HL-60 (cell line): ENCODE measurements at regions not wholly inside any gene's neighbourhood (a gene's known extent, or its start where the extent isn't known, plus 50 kb on each side); places are given as distances from the start of the nearest gene placed in this dataset.

Source experiments
- DNase-seq, 2 experiments: peaks; one replicate each; pipeline ENCODE4 v3.0.0-alpha.2; 2010 to 2020; ENCODE audit warnings: low read depth in 1 of 2, low spot score in 1 of 2
- H3K27ac ChIP-seq: fragments of 250-450 bp; sonication (Bioruptor Pico); replicated peaks from 2 replicates; pipeline ENCODE4 v1.5.1; 2020; ENCODE audit warnings: mild to moderate bottlenecking, moderate library complexity
- H3K27me3 ChIP-seq: fragments of 250-450 bp; sonication (Bioruptor Pico); 2 replicates; pipeline ENCODE4 v1.5.1; 2021; ENCODE audit warnings: mild to moderate bottlenecking, moderate library complexity; ENCODE audit not compliant: insufficient read depth, poor library complexity, severe bottlenecking
- H3K4me3 ChIP-seq: replicated peaks from 2 replicates; pipeline ENCODE4 v1.5.1; 2011; ENCODE audit warnings: mild to moderate bottlenecking, control low read depth, low read length; ENCODE audit not compliant: insufficient read depth
- GABPA ChIP-seq: IDR thresholded peaks from 2 replicates; pipeline ENCODE4 v1.6.1; 2012; ENCODE audit warnings: low read depth
- POLR2AphosphoS5 ChIP-seq: IDR thresholded peaks from 2 replicates; pipeline ENCODE4 v1.6.1; 2012; ENCODE audit warnings: low read depth
- SPI1 ChIP-seq: IDR thresholded peaks from 2 replicates; pipeline ENCODE4 v1.6.1; 2012; ENCODE audit warnings: low read depth, mild to moderate bottlenecking, borderline replicate concordance
- TF ChIP-seq, protein P1 (sequence below): IDR thresholded peaks from one replicate; pipeline ENCODE4 v1.5.1; 2011; ENCODE audit warnings: low read length, control low read depth, inconsistent platforms; ENCODE audit not compliant: insufficient read depth
- TF ChIP-seq, protein P2 (sequence below): IDR thresholded peaks from 2 replicates; pipeline ENCODE4 v1.6.1; 2012; ENCODE audit warnings: low read depth; ENCODE audit not compliant: insufficient replicate concordance

DNA sequence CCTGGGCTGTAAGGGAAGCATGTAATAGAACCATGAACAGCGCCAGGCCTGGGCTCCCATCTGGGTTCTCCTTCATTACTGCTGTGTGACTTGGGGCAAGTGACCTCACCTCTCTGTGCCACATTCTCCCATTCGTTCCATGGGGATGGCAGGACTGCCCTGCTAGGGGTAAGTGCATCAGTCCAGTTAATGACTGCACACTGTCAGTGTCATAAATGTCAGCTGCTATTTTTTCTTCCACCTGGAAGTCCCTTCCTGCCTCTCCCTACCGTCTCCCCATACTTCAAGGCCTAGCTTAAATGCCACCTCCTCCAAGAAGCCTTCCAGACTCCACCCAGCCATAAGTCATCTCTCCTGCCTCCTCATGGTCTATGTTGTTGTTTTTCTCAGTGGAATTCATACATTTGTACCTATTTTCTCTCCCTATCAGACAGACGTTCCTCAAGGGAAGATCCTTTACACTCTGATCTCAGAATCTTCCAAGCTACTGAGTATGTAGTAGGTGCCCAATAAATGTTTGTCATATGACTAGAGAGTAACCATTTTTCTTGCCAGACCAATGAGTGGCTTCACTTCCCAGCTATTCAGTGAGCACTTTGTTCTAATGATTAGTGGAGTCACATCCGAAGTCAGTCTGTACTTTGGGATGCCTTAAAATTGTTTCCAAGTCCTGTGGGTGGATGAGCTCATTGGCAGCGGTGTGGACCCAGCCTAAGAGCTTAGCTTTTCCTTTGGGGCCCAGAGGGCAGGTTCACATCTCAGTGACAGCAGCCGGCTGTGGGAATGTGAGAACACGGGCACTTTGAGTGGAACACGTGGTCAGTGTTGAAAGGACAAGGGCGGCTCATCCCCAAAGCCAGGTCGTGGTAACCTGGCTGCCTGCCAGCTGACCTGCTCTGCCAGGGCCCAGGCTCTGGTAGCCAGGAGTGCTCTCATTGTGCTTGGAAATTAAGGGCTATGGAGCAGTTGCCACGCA is 147.5 kb upstream of the GSE1 start:
- no peaks in the 10 kb centered on the region for H3K27me3 ChIP-seq
- no peak for DNase-seq
- H3K4me3 ChIP-seq: no peak overlapping the region
- TF ChIP-seq POLR2AphosphoS5 (no peak), GABPA (no peak), SPI1 (no peak)
- TF ChIP-seq, protein P1, sequence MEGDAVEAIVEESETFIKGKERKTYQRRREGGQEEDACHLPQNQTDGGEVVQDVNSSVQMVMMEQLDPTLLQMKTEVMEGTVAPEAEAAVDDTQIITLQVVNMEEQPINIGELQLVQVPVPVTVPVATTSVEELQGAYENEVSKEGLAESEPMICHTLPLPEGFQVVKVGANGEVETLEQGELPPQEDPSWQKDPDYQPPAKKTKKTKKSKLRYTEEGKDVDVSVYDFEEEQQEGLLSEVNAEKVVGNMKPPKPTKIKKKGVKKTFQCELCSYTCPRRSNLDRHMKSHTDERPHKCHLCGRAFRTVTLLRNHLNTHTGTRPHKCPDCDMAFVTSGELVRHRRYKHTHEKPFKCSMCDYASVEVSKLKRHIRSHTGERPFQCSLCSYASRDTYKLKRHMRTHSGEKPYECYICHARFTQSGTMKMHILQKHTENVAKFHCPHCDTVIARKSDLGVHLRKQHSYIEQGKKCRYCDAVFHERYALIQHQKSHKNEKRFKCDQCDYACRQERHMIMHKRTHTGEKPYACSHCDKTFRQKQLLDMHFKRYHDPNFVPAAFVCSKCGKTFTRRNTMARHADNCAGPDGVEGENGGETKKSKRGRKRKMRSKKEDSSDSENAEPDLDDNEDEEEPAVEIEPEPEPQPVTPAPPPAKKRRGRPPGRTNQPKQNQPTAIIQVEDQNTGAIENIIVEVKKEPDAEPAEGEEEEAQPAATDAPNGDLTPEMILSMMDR: no peak
- TF ChIP-seq, protein P2, sequence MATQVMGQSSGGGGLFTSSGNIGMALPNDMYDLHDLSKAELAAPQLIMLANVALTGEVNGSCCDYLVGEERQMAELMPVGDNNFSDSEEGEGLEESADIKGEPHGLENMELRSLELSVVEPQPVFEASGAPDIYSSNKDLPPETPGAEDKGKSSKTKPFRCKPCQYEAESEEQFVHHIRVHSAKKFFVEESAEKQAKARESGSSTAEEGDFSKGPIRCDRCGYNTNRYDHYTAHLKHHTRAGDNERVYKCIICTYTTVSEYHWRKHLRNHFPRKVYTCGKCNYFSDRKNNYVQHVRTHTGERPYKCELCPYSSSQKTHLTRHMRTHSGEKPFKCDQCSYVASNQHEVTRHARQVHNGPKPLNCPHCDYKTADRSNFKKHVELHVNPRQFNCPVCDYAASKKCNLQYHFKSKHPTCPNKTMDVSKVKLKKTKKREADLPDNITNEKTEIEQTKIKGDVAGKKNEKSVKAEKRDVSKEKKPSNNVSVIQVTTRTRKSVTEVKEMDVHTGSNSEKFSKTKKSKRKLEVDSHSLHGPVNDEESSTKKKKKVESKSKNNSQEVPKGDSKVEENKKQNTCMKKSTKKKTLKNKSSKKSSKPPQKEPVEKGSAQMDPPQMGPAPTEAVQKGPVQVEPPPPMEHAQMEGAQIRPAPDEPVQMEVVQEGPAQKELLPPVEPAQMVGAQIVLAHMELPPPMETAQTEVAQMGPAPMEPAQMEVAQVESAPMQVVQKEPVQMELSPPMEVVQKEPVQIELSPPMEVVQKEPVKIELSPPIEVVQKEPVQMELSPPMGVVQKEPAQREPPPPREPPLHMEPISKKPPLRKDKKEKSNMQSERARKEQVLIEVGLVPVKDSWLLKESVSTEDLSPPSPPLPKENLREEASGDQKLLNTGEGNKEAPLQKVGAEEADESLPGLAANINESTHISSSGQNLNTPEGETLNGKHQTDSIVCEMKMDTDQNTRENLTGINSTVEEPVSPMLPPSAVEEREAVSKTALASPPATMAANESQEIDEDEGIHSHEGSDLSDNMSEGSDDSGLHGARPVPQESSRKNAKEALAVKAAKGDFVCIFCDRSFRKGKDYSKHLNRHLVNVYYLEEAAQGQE: no peak
- no peak overlapping the region for H3K27ac ChIP-seq

DNA sequence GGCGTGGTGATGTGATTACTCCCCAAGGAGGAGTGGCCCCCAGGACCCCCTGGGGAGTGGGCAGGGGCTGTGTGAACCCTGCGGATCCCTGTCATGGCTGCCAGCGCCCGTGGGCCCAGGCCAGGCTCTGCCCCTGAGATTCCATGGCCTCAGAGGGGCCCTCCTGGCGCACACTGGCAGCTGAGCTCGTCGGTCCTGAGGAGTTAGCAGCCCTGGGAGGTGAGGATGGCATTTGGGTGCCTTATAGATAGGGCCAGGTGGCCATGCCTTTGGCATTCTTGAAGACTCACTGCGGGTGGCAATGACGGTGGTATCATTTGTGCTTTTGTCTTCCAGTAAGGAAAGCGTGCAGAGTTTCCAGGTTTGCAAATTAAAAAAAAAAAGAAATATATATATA is 146.8 kb upstream of the GSE1 start:
- no peak for DNase-seq
- TF ChIP-seq POLR2AphosphoS5 (no peak), SPI1 (no peak), GABPA (no peak)
- TF ChIP-seq, protein P2: no peak
- TF ChIP-seq, protein P1: no peak
- no peak overlapping the region for H3K4me3 ChIP-seq
- no peak overlapping the region for H3K27ac ChIP-seq
- no peaks in the 10 kb centered on the region for H3K27me3 ChIP-seq

DNA sequence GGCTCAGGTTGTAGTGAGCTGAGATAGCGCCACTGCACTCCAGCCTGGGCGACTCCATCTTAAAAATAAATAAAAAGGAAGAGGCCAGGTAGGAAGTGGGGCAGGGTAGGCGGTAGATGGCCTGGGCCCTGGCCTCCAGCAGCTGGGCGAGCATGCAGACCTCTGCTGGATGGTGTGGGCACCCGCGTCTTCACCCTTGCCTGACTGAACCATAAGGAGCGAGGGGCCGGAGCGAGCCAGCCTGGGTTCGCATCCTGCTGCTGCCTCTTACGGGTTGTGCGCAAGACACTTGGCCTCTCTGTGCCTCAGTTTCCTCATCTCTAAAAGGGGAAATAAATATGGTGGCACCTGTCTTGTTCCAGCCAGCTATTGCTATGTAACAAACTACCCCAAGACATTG is 146.1 kb upstream of the GSE1 start:
- Histone ChIP-seq H3K27me3 (no peaks in the 10 kb centered on the region), H3K4me3 (no peak overlapping the region), H3K27ac (no peak overlapping the region)
- no peak for DNase-seq
- TF ChIP-seq, protein P1: no peak
- TF ChIP-seq SPI1: no peak
- no peak for TF ChIP-seq POLR2AphosphoS5
- no peak for TF ChIP-seq GABPA
- TF ChIP-seq, protein P2: no peak
